ENCODE measurements at regions not wholly inside any gene's neighbourhood (a gene's known extent, or its start where the extent isn't known, plus 50 kb on each side); places are given as distances from the start of the nearest gene placed in this dataset.

DNA sequence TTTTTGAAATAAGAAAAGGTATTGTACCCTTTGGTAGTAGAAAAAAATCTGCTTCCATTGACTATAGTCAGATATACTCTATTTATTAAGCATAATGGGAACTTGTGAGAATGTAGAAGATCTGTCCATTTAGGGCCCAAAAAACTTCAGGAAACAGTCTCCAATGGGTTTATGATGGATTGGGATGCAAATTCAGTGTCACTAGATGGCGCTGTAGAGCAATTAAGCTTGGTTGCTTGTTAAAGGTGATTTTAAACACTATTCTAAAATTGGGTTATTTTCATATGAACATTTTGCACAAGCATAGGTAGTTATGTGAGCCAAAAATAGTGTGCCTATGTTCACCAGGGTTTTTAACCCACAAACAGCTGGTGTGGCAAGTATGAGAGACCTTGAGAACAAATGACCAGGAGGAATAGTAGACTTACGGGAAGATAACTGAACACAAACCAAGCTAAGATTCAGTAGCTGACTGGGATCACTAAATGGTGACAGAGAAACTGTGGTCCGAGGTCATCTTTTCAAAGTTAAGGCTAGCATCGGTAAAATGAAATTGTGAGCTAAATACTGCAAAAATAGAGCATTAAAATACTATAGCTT lies 80.3 kb upstream of the LSM6 start:
- Mint-ChIP-seq H3K27ac (no peak overlapping the region), H3K4me1 (no peaks in the 10 kb centered on the region), H3K27me3 (ENCODE audit: low read depth) (no peaks in the 10 kb centered on the region), H3K9me3 (no peaks in the 10 kb centered on the region), H3K36me3 (no peaks in the 10 kb centered on the region), H3K4me3 (no peak overlapping the region)
- peak; percentile 59 for ATAC-seq
- CTCF ChIA-PET: interaction anchor here (0.6 to 2.8 kb wide), 37 partner anchors 10 to 879 kb away, joined by 3 to 34 read pairs (median 4); no protein-coding TSS in a partner anchor
- POLR2A ChIA-PET: no interaction called here
- peak; percentile 37 for DNase-seq (ENCODE audit: low spot score)
- no peak for TF ChIP-seq TP53 (CRISPR knock-in tag; IDR thresholded peaks at IDR 0.05)
- TF ChIP-seq, protein P1, sequence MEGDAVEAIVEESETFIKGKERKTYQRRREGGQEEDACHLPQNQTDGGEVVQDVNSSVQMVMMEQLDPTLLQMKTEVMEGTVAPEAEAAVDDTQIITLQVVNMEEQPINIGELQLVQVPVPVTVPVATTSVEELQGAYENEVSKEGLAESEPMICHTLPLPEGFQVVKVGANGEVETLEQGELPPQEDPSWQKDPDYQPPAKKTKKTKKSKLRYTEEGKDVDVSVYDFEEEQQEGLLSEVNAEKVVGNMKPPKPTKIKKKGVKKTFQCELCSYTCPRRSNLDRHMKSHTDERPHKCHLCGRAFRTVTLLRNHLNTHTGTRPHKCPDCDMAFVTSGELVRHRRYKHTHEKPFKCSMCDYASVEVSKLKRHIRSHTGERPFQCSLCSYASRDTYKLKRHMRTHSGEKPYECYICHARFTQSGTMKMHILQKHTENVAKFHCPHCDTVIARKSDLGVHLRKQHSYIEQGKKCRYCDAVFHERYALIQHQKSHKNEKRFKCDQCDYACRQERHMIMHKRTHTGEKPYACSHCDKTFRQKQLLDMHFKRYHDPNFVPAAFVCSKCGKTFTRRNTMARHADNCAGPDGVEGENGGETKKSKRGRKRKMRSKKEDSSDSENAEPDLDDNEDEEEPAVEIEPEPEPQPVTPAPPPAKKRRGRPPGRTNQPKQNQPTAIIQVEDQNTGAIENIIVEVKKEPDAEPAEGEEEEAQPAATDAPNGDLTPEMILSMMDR (IDR thresholded peaks at IDR 0.05): peak; percentile 77

DNA sequence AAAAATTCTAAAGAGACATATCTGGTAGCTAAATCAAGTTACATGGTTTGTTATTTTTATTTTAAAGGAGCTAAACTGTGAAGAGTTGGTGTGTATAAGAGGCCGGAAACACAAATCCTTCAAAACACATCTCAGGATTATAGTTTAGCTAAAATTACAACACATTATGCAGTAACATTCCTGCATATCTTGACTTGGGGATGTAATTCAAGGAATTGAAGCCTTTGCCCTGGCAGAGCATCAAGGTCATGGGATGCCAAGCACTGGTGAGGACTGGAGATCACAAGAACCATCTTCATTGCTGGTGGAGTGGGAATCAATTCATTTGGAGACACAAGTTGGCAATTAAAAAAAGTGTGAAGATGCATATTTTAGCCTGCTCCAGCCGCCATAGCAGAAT lies 86.8 kb upstream of the LSM6 start:
- peaks cover 3% of the 10 kb centered on the region for H3K27me3 Mint-ChIP-seq (ENCODE audit: low read depth)
- ATAC-seq: no peak
- H3K27ac Mint-ChIP-seq: no peak overlapping the region
- ChIA-PET POLR2A (no interaction called here), CTCF (no interaction called here)
- no peak overlapping the region for H3K4me3 Mint-ChIP-seq
- H3K4me1 Mint-ChIP-seq: no peaks in the 10 kb centered on the region
- H3K9me3 Mint-ChIP-seq: no peaks in the 10 kb centered on the region
- H3K36me3 Mint-ChIP-seq: no peaks in the 10 kb centered on the region
- DNase-seq (ENCODE audit: low spot score): no peak
- no peak for TF ChIP-seq SMAD3 (CRISPR knock-in tag; IDR thresholded peaks at IDR 0.05; ENCODE audit: borderline replicate concordance)
- no peak for TF ChIP-seq MYBL2 (CRISPR knock-in tag; IDR thresholded peaks at IDR 0.05)
- TF ChIP-seq, protein P2, sequence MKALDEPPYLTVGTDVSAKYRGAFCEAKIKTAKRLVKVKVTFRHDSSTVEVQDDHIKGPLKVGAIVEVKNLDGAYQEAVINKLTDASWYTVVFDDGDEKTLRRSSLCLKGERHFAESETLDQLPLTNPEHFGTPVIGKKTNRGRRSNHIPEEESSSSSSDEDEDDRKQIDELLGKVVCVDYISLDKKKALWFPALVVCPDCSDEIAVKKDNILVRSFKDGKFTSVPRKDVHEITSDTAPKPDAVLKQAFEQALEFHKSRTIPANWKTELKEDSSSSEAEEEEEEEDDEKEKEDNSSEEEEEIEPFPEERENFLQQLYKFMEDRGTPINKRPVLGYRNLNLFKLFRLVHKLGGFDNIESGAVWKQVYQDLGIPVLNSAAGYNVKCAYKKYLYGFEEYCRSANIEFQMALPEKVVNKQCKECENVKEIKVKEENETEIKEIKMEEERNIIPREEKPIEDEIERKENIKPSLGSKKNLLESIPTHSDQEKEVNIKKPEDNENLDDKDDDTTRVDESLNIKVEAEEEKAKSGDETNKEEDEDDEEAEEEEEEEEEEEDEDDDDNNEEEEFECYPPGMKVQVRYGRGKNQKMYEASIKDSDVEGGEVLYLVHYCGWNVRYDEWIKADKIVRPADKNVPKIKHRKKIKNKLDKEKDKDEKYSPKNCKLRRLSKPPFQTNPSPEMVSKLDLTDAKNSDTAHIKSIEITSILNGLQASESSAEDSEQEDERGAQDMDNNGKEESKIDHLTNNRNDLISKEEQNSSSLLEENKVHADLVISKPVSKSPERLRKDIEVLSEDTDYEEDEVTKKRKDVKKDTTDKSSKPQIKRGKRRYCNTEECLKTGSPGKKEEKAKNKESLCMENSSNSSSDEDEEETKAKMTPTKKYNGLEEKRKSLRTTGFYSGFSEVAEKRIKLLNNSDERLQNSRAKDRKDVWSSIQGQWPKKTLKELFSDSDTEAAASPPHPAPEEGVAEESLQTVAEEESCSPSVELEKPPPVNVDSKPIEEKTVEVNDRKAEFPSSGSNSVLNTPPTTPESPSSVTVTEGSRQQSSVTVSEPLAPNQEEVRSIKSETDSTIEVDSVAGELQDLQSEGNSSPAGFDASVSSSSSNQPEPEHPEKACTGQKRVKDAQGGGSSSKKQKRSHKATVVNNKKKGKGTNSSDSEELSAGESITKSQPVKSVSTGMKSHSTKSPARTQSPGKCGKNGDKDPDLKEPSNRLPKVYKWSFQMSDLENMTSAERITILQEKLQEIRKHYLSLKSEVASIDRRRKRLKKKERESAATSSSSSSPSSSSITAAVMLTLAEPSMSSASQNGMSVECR (CRISPR knock-in tag; IDR thresholded peaks at IDR 0.05; ENCODE audit: borderline replicate concordance): no peak
- TF ChIP-seq JUN (CRISPR knock-in tag; IDR thresholded peaks at IDR 0.05): no peak
- TF ChIP-seq, protein P3, sequence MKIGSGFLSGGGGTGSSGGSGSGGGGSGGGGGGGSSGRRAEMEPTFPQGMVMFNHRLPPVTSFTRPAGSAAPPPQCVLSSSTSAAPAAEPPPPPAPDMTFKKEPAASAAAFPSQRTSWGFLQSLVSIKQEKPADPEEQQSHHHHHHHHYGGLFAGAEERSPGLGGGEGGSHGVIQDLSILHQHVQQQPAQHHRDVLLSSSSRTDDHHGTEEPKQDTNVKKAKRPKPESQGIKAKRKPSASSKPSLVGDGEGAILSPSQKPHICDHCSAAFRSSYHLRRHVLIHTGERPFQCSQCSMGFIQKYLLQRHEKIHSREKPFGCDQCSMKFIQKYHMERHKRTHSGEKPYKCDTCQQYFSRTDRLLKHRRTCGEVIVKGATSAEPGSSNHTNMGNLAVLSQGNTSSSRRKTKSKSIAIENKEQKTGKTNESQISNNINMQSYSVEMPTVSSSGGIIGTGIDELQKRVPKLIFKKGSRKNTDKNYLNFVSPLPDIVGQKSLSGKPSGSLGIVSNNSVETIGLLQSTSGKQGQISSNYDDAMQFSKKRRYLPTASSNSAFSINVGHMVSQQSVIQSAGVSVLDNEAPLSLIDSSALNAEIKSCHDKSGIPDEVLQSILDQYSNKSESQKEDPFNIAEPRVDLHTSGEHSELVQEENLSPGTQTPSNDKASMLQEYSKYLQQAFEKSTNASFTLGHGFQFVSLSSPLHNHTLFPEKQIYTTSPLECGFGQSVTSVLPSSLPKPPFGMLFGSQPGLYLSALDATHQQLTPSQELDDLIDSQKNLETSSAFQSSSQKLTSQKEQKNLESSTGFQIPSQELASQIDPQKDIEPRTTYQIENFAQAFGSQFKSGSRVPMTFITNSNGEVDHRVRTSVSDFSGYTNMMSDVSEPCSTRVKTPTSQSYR (CRISPR knock-in tag; IDR thresholded peaks at IDR 0.05): no peak
- TF ChIP-seq, protein P4, sequence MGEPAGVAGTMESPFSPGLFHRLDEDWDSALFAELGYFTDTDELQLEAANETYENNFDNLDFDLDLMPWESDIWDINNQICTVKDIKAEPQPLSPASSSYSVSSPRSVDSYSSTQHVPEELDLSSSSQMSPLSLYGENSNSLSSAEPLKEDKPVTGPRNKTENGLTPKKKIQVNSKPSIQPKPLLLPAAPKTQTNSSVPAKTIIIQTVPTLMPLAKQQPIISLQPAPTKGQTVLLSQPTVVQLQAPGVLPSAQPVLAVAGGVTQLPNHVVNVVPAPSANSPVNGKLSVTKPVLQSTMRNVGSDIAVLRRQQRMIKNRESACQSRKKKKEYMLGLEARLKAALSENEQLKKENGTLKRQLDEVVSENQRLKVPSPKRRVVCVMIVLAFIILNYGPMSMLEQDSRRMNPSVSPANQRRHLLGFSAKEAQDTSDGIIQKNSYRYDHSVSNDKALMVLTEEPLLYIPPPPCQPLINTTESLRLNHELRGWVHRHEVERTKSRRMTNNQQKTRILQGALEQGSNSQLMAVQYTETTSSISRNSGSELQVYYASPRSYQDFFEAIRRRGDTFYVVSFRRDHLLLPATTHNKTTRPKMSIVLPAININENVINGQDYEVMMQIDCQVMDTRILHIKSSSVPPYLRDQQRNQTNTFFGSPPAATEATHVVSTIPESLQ (CRISPR knock-in tag; IDR thresholded peaks at IDR 0.05): no peak
- TF ChIP-seq, protein P5, sequence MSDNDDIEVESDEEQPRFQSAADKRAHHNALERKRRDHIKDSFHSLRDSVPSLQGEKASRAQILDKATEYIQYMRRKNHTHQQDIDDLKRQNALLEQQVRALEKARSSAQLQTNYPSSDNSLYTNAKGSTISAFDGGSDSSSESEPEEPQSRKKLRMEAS (CRISPR knock-in tag; IDR thresholded peaks at IDR 0.05): no peak
- no peak for TF ChIP-seq FOXP1 (CRISPR knock-in tag; IDR thresholded peaks at IDR 0.05; ENCODE audit: borderline replicate concordance)
- TF ChIP-seq, protein P6, sequence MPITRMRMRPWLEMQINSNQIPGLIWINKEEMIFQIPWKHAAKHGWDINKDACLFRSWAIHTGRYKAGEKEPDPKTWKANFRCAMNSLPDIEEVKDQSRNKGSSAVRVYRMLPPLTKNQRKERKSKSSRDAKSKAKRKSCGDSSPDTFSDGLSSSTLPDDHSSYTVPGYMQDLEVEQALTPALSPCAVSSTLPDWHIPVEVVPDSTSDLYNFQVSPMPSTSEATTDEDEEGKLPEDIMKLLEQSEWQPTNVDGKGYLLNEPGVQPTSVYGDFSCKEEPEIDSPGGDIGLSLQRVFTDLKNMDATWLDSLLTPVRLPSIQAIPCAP (CRISPR knock-in tag; IDR thresholded peaks at IDR 0.05): no peak
- TF ChIP-seq, protein P7, sequence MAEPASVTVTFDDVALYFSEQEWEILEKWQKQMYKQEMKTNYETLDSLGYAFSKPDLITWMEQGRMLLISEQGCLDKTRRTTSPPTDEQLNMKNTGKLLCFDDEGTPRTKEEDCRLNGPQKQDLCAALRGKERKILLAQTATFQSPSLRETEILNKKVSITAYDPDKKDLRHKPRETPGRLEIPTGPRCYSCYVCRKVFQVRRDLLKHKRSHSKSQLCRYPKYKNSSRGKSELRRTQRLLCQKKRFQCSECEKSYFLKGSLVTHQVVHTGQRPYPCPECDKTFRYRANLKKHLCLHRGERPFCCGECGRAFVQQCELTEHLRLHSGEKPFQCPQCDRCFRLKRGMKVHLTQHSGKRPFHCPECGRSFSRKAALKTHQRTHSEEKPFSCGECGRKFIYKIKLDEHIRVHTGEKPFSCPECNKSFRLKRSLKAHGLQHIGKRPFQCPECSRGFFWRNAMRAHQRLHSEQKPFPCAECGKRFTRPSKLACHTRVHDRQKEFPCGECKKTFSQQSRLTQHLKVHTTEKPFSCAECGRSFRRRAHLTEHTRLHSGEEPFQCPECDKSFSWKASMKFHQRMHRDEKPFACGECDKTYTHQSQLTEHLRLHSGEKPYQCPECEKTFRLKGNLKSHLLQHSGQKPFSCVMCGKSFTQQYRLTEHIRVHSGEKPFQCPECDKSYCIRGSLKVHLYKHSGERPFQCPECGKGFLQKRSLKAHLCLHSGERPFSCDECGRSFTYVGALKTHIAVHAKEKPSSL (CRISPR knock-in tag; conservative IDR thresholded peaks at IDR 0.05): no peak
- no peak for TF ChIP-seq ZNF423 (CRISPR knock-in tag; IDR thresholded peaks at IDR 0.05)
- TF ChIP-seq RELA (CRISPR knock-in tag; IDR thresholded peaks at IDR 0.05; ENCODE audit: borderline replicate concordance): no peak
- TF ChIP-seq, protein P8, sequence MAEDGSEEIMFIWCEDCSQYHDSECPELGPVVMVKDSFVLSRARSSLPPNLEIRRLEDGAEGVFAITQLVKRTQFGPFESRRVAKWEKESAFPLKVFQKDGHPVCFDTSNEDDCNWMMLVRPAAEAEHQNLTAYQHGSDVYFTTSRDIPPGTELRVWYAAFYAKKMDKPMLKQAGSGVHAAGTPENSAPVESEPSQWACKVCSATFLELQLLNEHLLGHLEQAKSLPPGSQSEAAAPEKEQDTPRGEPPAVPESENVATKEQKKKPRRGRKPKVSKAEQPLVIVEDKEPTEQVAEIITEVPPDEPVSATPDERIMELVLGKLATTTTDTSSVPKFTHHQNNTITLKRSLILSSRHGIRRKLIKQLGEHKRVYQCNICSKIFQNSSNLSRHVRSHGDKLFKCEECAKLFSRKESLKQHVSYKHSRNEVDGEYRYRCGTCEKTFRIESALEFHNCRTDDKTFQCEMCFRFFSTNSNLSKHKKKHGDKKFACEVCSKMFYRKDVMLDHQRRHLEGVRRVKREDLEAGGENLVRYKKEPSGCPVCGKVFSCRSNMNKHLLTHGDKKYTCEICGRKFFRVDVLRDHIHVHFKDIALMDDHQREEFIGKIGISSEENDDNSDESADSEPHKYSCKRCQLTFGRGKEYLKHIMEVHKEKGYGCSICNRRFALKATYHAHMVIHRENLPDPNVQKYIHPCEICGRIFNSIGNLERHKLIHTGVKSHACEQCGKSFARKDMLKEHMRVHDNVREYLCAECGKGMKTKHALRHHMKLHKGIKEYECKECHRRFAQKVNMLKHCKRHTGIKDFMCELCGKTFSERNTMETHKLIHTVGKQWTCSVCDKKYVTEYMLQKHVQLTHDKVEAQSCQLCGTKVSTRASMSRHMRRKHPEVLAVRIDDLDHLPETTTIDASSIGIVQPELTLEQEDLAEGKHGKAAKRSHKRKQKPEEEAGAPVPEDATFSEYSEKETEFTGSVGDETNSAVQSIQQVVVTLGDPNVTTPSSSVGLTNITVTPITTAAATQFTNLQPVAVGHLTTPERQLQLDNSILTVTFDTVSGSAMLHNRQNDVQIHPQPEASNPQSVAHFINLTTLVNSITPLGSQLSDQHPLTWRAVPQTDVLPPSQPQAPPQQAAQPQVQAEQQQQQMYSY (CRISPR knock-in tag; IDR thresholded peaks at IDR 0.05): no peak
- TF ChIP-seq CBFB (CRISPR knock-in tag; IDR thresholded peaks at IDR 0.05; ENCODE audit: low read depth): no peak

Data from WTC11 (cell line).